NB4 (cell line): ENCODE measurements at regions not wholly inside any gene's neighbourhood (a gene's known extent, or its start where the extent isn't known, plus 50 kb on each side); places are given as distances from the start of the nearest gene placed in this dataset.

Experiments used
- DNase-seq: peaks from one replicate; pipeline ENCODE4 v3.0.0; 2010; ENCODE audit warnings: low read depth
- H3K4me3 ChIP-seq: one replicate; pipeline ENCODE4 v1.5.1; 2011; ENCODE audit warnings: mild to moderate bottlenecking, low read depth, low read length, moderate library complexity
- CTCF ChIP-seq: IDR thresholded peaks from one replicate; pipeline ENCODE4 v1.5.1; 2012; ENCODE audit warnings: low read depth, low read length
- MAX ChIP-seq: IDR thresholded peaks from 2 replicates; pipeline ENCODE4 v1.6.1; 2011; ENCODE audit warnings: low read depth, low read length
- MYC ChIP-seq: IDR thresholded peaks from 2 replicates; pipeline ENCODE4 v1.6.1; 2011; ENCODE audit warnings: low read depth, low read length
- POLR2A ChIP-seq: IDR thresholded peaks from 2 replicates; pipeline ENCODE4 v1.6.1; 2011; ENCODE audit warnings: mild to moderate bottlenecking; ENCODE audit not compliant: insufficient read length; ENCODE audit errors: extremely low read depth

- DNase-seq, result no peak
- TF ChIP-seq MAX (no peak), MYC (no peak), CTCF (no peak), POLR2A (no peak)
- H3K4me3 ChIP-seq, result no peak overlapping the region
These were observed 275.7 kb upstream of the DAB2 start for GRCh38 chr5:39700523-39700922.

GRCh38 chr5:39698838-39699560 lies 274.2 kb upstream of the DAB2 start:
- no peak for TF ChIP-seq CTCF
- no peak for TF ChIP-seq POLR2A
- TF ChIP-seq MAX, result no peak
- TF ChIP-seq MYC, result no peak
- DNase-seq, result no peak
- H3K4me3 ChIP-seq, result no peak overlapping the region

GRCh38 chr5:39697881-39698280 lies 273.1 kb upstream of the DAB2 start:
- TF ChIP-seq POLR2A, result no peak
- TF ChIP-seq CTCF, result no peak
- TF ChIP-seq MAX, result no peak
- TF ChIP-seq MYC, result no peak
- no peak overlapping the region for H3K4me3 ChIP-seq
- no peak for DNase-seq

- DNase-seq, result no peak
- no peak for TF ChIP-seq MYC
- TF ChIP-seq CTCF, result no peak
- no peak for TF ChIP-seq POLR2A
- no peak for TF ChIP-seq MAX
- no peak overlapping the region for H3K4me3 ChIP-seq
These were observed 272.1 kb upstream of the DAB2 start for GRCh38 chr5:39696672-39697398.

- no peak for DNase-seq
- H3K4me3 ChIP-seq, result no peak overlapping the region
- TF ChIP-seq MYC, result no peak
- no peak for TF ChIP-seq CTCF
- no peak for TF ChIP-seq POLR2A
- TF ChIP-seq MAX, result no peak
These were observed 267.2 kb upstream of the DAB2 start for GRCh38 chr5:39691993-39692392.
